K562 (cell line): ENCODE measurements at regions not wholly inside any gene's neighbourhood (a gene's known extent, or its start where the extent isn't known, plus 50 kb on each side); places are given as distances from the start of the nearest gene placed in this dataset.

Source experiments
- ATAC-seq: fragments of 200-7000 bp; cut with Tn5 transposase; 3 replicates; pipeline ENCODE4 v1.9.1; 2020; ENCODE audit warnings: moderate library complexity
- BruUV-seq: library from RNA; stranded (reverse); fragments of 400-500 nt; replicated peaks from 2 replicates; lab custom pipeline; 2021; lab: Mats Ljungman, UMichigan
- CTCF ChIA-PET: fragments of 300-600 bp; formaldehyde crosslinking; extraction: SDS; loops from one replicate; lab custom pipeline; 2021; ENCODE audit warnings: low intra/inter-chr PET ratio; lab: Yijun Ruan, JAX
- POLR2A ChIA-PET: fragments of 300-600, 350-650 bp; sonication (Branson Sonifier 250); formaldehyde crosslinking; extraction: SDS; loops from one replicate; lab custom pipeline; 2021; ENCODE audit warnings: antibody characterized with exemption, inconsistent platforms; lab: Yijun Ruan, JAX
- DNase-seq, 4 experiments: peaks; one replicate each; pipeline versions ENCODE4 v3.0.0 to v3.0.0-alpha.2; 2011 to 2018; ENCODE audit warnings: low spot score in 3 of 4, mixed read lengths in 3 of 4; ENCODE audit errors: extremely low read depth in 1 of 4
- FAIRE-seq: peaks from 2 replicates; lab custom pipeline; 2011; peaks lifted over from hg19 to GRCh38; lab: Jason Lieb, UNC
- H2AFZ ChIP-seq: 2 replicates; pipeline ENCODE4 v1.6.0; 2011; ENCODE audit warnings: low read depth, low read length, control low read depth, inconsistent platforms
- H3K27ac ChIP-seq: fragments of 200-600 bp; 3 replicates; pipeline ENCODE4 v1.8.0; 2011; ENCODE audit warnings: low read depth, mild to moderate bottlenecking, control low read depth, inconsistent platforms, low read length, moderate library complexity, mixed read lengths; ENCODE audit errors: extremely low read depth
- H3K27me3 ChIP-seq, 2 experiments: fragments of 300-600 bp in 1 of 2; 2 replicates in 1 of 2; 3 replicates in 1 of 2; pipeline versions ENCODE4 v1.6.0 to v1.8.0; 2011; ENCODE audit warnings: inconsistent platforms in 2 of 2, low read length in 2 of 2, mild to moderate bottlenecking in 1 of 2, mixed read lengths in 1 of 2, moderate library complexity in 1 of 2; ENCODE audit not compliant: control insufficient read depth in 2 of 2, insufficient read depth in 2 of 2
- H3K36me3 ChIP-seq: fragments of 300-600 bp; 3 replicates; pipeline ENCODE4 v1.8.0; 2011; ENCODE audit warnings: mild to moderate bottlenecking, low read length, inconsistent platforms; ENCODE audit not compliant: control insufficient read depth, insufficient read depth
- H3K4me1 ChIP-seq, 2 experiments: fragments of 200-600 bp in 1 of 2; replicated peaks in 1 of 2; 2 replicates in 1 of 2; 3 replicates in 1 of 2; pipeline versions ENCODE4 v1.5.1 to v1.8.0; 2011; ENCODE audit warnings: inconsistent platforms in 2 of 2, low read length in 2 of 2, mild to moderate bottlenecking in 1 of 2, mixed read lengths in 1 of 2, moderate library complexity in 1 of 2; ENCODE audit not compliant: control insufficient read depth in 2 of 2, insufficient read depth in 2 of 2
- H3K4me2 ChIP-seq: 2 replicates; pipeline ENCODE4 v1.6.1; 2011; ENCODE audit warnings: low read length, control low read depth, inconsistent platforms, mixed read lengths; ENCODE audit not compliant: insufficient read depth
- H3K4me3 ChIP-seq: fragments of 200-600 bp; sonication (generic), shearing (Covaris generic); 2 replicates; pipeline ENCODE4 v1.5.1; 2016; ENCODE audit warnings: control low read depth, inconsistent platforms
- H3K79me2 ChIP-seq: fragments of 200-600 bp; 3 replicates; pipeline ENCODE4 v1.8.0; 2011; ENCODE audit warnings: low read length, inconsistent platforms; ENCODE audit not compliant: control insufficient read depth, insufficient read depth
- H3K9ac ChIP-seq, 2 experiments: 2 replicates each; pipeline versions ENCODE4 v1.6.0 to v1.6.1; 2011; ENCODE audit warnings: low read depth in 2 of 2, low read length in 2 of 2, control low read depth in 1 of 2, inconsistent platforms in 1 of 2, mild to moderate bottlenecking in 1 of 2, mixed read lengths in 1 of 2; ENCODE audit not compliant: insufficient read depth in 1 of 2
- H3K9me1 ChIP-seq: one replicate; pipeline ENCODE4 v1.6.0; 2011; ENCODE audit warnings: inconsistent platforms, mild to moderate bottlenecking, low read length, moderate library complexity; ENCODE audit not compliant: control insufficient read depth, insufficient read depth
- H3K9me3 ChIP-seq: replicated peaks from 2 replicates; pipeline ENCODE4 v1.5.1; 2011; ENCODE audit warnings: low read depth, low read length, inconsistent platforms; ENCODE audit not compliant: control insufficient read depth, insufficient read depth
- H4K20me1 ChIP-seq: replicated peaks from 2 replicates; pipeline ENCODE4 v1.6.1; 2011; ENCODE audit warnings: low read length, inconsistent platforms, mixed read lengths; ENCODE audit not compliant: control insufficient read depth, insufficient read depth
- CTBP1 ChIP-seq: fragments of 450-650 bp; IDR thresholded peaks from 2 replicates; pipeline ENCODE4 v1.6.1; 2016; ENCODE audit warnings: borderline replicate concordance
- CUX1 ChIP-seq: fragments of 200-800 bp; sonication (Bioruptor generic); IDR thresholded peaks from 2 replicates; pipeline ENCODE4 v1.6.1; 2016; ENCODE audit warnings: missing genetic modification characterization, missing compliant biosample characterization
- E4F1 ChIP-seq: fragments of 250-450 bp; sonication (Bioruptor Pico); IDR thresholded peaks from 2 replicates; pipeline ENCODE4 v1.5.0; 2021; ENCODE audit warnings: mild to moderate bottlenecking, borderline replicate concordance
- HIVEP1 ChIP-seq: fragments of 250-450 bp; sonication (Bioruptor Pico); IDR thresholded peaks from 2 replicates; pipeline ENCODE4 v1.4.0; 2020; ENCODE audit warnings: mild to moderate bottlenecking
- HMGN3 ChIP-seq: IDR thresholded peaks from 2 replicates; pipeline ENCODE4 v1.6.1; 2011; ENCODE audit warnings: borderline replicate concordance, low read depth, mild to moderate bottlenecking, mixed read lengths, low read length; ENCODE audit not compliant: insufficient read length; ENCODE audit errors: extremely low read depth
- PREB ChIP-seq: sonication (generic); formaldehyde crosslinking; IDR thresholded peaks from 2 replicates; pipeline ENCODE4 v1.8.1; 2023; ENCODE audit warnings: mild to moderate bottlenecking, missing genetic modification reagents
- TCF3 ChIP-seq: sonication (generic); formaldehyde crosslinking; IDR thresholded peaks from 2 replicates; pipeline ENCODE4 v1.4.0; 2020; ENCODE audit warnings: mild to moderate bottlenecking, missing genetic modification reagents
- ZNF133 ChIP-seq: fragments of 250-450 bp; sonication (Bioruptor Pico); IDR thresholded peaks from 2 replicates; pipeline ENCODE4 v1.4.0; 2020; ENCODE audit warnings: mild to moderate bottlenecking
- ZNF444 ChIP-seq: fragments of 250-450 bp; sonication (Bioruptor Pico); IDR thresholded peaks from 2 replicates; pipeline ENCODE4 v1.4.0; 2020; ENCODE audit warnings: mild to moderate bottlenecking, moderate library complexity
- ZNF707 ChIP-seq: fragments of 250-450 bp; sonication (Bioruptor Pico); conservative IDR thresholded peaks from 2 replicates; pipeline ENCODE4 v1.8.0; 2022; ENCODE audit warnings: inconsistent platforms, mild to moderate bottlenecking, moderate library complexity
- WGBS: fragments of 100-300 bp; shearing (Covaris generic); methylation state at CpG from one replicate; pipeline ENCODE4 v1.1.6; 2016; ENCODE audit warnings: low coverage, mixed read lengths; ENCODE audit not compliant: insufficient coverage; ENCODE audit errors: missing lambda C conversion rate; 5-methylcytosine and 5-hydroxymethylcytosine counted together
- in situ Hi-C: fragments of 300-500 bp; cut with MboI; formaldehyde crosslinking; loops from 4 replicates; pipeline ENCODE4 v1.15.0; 2018; ENCODE audit warnings: inconsistent platforms, mixed read lengths
- intact Hi-C: fragments of 100-400 bp; cut with micrococcal nuclease; formaldehyde crosslinking; loops from 2 replicates; pipeline ENCODE4 v1.14.2; 2022

GRCh38 chrX:43350935-43351334, 305.2 kb upstream of the MAOA start:
- no peak for ATAC-seq

More at GRCh38 chrX:43350935-43351334, 305.2 kb upstream of the MAOA start:
- FAIRE-seq (no peak), DNase-seq (no peak)
- ChIA-PET POLR2A (no interaction called here), CTCF (no interaction called here)
- no peak overlapping the region for H3K27ac ChIP-seq
- in situ Hi-C loops (no loop called here), intact Hi-C loops (no loop called here)
- no peaks in the 10 kb centered on the region for H3K4me1 ChIP-seq
- no peaks in the 10 kb centered on the region for H3K79me2 ChIP-seq
- H3K27me3 ChIP-seq, result no peaks in the 10 kb centered on the region
- no peak overlapping the region for H3K4me2 ChIP-seq
- no peak overlapping the region for H3K4me3 ChIP-seq
- BruUV-seq, result no TSS peak
- no peaks in the 10 kb centered on the region for H3K9me1 ChIP-seq
- no peak for TF ChIP-seq ZNF444 (CRISPR knock-in tag)
- no peak for TF ChIP-seq E4F1 (CRISPR knock-in tag)
- no peak for TF ChIP-seq PREB (CRISPR knock-in tag)
- no peak for TF ChIP-seq TCF3 (CRISPR knock-in tag)
- TF ChIP-seq ZNF133 (CRISPR knock-in tag), result no peak
- no peak for TF ChIP-seq ZNF707 (CRISPR knock-in tag)
- no peak for TF ChIP-seq CUX1 (CRISPR knock-in tag)
- no peak for TF ChIP-seq HMGN3
- no peak for TF ChIP-seq CTBP1
- no peak for TF ChIP-seq HIVEP1 (CRISPR knock-in tag)
- no peaks in the 10 kb centered on the region for H3K36me3 ChIP-seq
- 0% methylated on average over 3 of the region's 4 CpGs for WGBS
- 0 out of 2 replicates have a peak, but pooled peaks cover 3% of the 10 kb centered on the region for H4K20me1 ChIP-seq
- H3K9me3 ChIP-seq, result no peaks in the 10 kb centered on the region
- no peak overlapping the region for H2AFZ ChIP-seq
- H3K9ac ChIP-seq, result no peak overlapping the region
